IMR-90 (cell line): ENCODE measurements at regions not wholly inside any gene's neighbourhood (a gene's known extent, or its start where the extent isn't known, plus 50 kb on each side); places are given as distances from the start of the nearest gene placed in this dataset.

Source experiments
- ATAC-seq: fragments of 200-7000 bp; cut with Tn5 transposase; 2 replicates; pipeline ENCODE4 v1.9.1; 2020; ENCODE audit warnings: low read depth, mild to moderate bottlenecking, moderate library complexity
- BruUV-seq: library from RNA; stranded (reverse); fragments of 400-500 nt; replicated peaks from 2 replicates; lab custom pipeline; 2021; lab: Mats Ljungman, UMichigan
- CTCF ChIA-PET: fragments of 300-600 bp; formaldehyde crosslinking; extraction: SDS; loops from one replicate; lab custom pipeline; 2021; ENCODE audit warnings: antibody characterized with exemption; lab: Yijun Ruan, JAX
- POLR2A ChIA-PET: fragments of 300-600 bp; sonication (Branson Sonifier 250); formaldehyde crosslinking; loops from one replicate; lab custom pipeline; 2022; ENCODE audit warnings: antibody characterized with exemption; ENCODE audit not compliant: unreplicated experiment; lab: Charles Lee
- DNase-seq: peaks from one replicate; pipeline ENCODE4 v3.0.0; 2013
- H2AFZ ChIP-seq: replicated peaks from 2 replicates; pipeline ENCODE3; 2013; ENCODE audit warnings: low read length, mild to moderate bottlenecking; ENCODE audit not compliant: poor library complexity
- H2AK5ac ChIP-seq: 2 replicates; pipeline ENCODE4 v1.6.1; 2013; ENCODE audit warnings: low read depth, low read length, inconsistent platforms
- H2AK9ac ChIP-seq: replicated peaks from 2 replicates; pipeline ENCODE3; 2013; ENCODE audit warnings: mild to moderate bottlenecking, low read depth, low read length, moderate library complexity; ENCODE audit not compliant: poor library complexity
- H2BK120ac ChIP-seq: 2 replicates; pipeline ENCODE4 v1.6.1; 2013; ENCODE audit warnings: low read depth, low read length, inconsistent platforms
- H2BK15ac ChIP-seq: 3 replicates; pipeline ENCODE4 v1.6.1; 2013; ENCODE audit warnings: low read depth, low read length, inconsistent platforms
- H2BK20ac ChIP-seq: 2 replicates; pipeline ENCODE4 v1.6.1; 2013; ENCODE audit warnings: low read depth, mild to moderate bottlenecking, inconsistent platforms, low read length, moderate library complexity
- H2BK5ac ChIP-seq: 2 replicates; pipeline ENCODE4 v1.6.1; 2013; ENCODE audit warnings: mild to moderate bottlenecking, low read depth, low read length, inconsistent platforms; ENCODE audit not compliant: poor library complexity, severe bottlenecking
- H3K14ac ChIP-seq: replicated peaks from 2 replicates; pipeline ENCODE4 v1.6.1; 2013; ENCODE audit warnings: low read depth, low read length, inconsistent platforms
- H3K18ac ChIP-seq: 2 replicates; pipeline ENCODE4 v1.6.1; 2013; ENCODE audit warnings: low read depth, low read length, control low read depth
- H3K23ac ChIP-seq: 2 replicates; pipeline ENCODE4 v1.6.1; 2013; ENCODE audit warnings: low read depth, low read length, inconsistent platforms
- H3K27ac ChIP-seq: 2 replicates; pipeline ENCODE4 v1.5.1; 2013; ENCODE audit warnings: mild to moderate bottlenecking, control low read depth, low read length; ENCODE audit not compliant: insufficient read depth
- H3K27me3 ChIP-seq: 2 replicates; pipeline ENCODE4 v1.6.1; 2013; ENCODE audit warnings: low read length; ENCODE audit not compliant: control insufficient read depth, insufficient read depth
- H3K36me3 ChIP-seq: 2 replicates; pipeline ENCODE4 v1.6.1; 2013; ENCODE audit warnings: low read length, mixed read lengths; ENCODE audit not compliant: control insufficient read depth, insufficient read depth
- H3K4ac ChIP-seq: 2 replicates; pipeline ENCODE4 v1.6.1; 2013; ENCODE audit warnings: low read depth, low read length, inconsistent platforms
- H3K4me1 ChIP-seq: 2 replicates; pipeline ENCODE4 v1.6.1; 2013; ENCODE audit warnings: low read length, mixed read lengths; ENCODE audit not compliant: control insufficient read depth, insufficient read depth
- H3K4me2 ChIP-seq: 2 replicates; pipeline ENCODE4 v1.6.1; 2013; ENCODE audit warnings: low read depth, mild to moderate bottlenecking, control low read depth, low read length, moderate library complexity
- H3K4me3 ChIP-seq: 2 replicates; pipeline ENCODE4 v1.5.1; 2013; ENCODE audit warnings: low read depth, mild to moderate bottlenecking, control low read depth, low read length, moderate library complexity; ENCODE audit not compliant: insufficient read depth
- H3K56ac ChIP-seq: 2 replicates; pipeline ENCODE4 v1.6.1; 2013; ENCODE audit warnings: low read length, inconsistent platforms; ENCODE audit not compliant: insufficient read depth; ENCODE audit errors: extremely low read depth
- H3K79me1 ChIP-seq, 2 experiments: 2 replicates each; pipeline ENCODE4 v1.6.1; 2013; ENCODE audit warnings: low read length in 2 of 2, inconsistent platforms in 1 of 2, low read depth in 1 of 2
- H3K9ac ChIP-seq: 2 replicates; pipeline ENCODE4 v1.6.1; 2013; ENCODE audit warnings: low read depth, low read length, control low read depth
- H3K9me1 ChIP-seq: 2 replicates; pipeline ENCODE4 v1.6.1; 2013; ENCODE audit warnings: low read length, inconsistent platforms; ENCODE audit not compliant: insufficient read depth
- H3K9me3 ChIP-seq: 2 replicates; pipeline ENCODE4 v1.6.1; 2013; ENCODE audit warnings: low read length; ENCODE audit not compliant: control insufficient read depth, insufficient read depth
- H4K20me1 ChIP-seq: 2 replicates; pipeline ENCODE4 v1.6.1; 2013; ENCODE audit warnings: low read length, inconsistent platforms; ENCODE audit not compliant: insufficient read depth
- H4K5ac ChIP-seq: 2 replicates; pipeline ENCODE4 v1.6.1; 2013; ENCODE audit warnings: mild to moderate bottlenecking, low read depth, low read length, control low read depth
- H4K8ac ChIP-seq, 2 experiments: 2 replicates each; pipeline ENCODE4 v1.6.1; 2013; ENCODE audit warnings: low read depth in 2 of 2, low read length in 2 of 2, control low read depth in 1 of 2, inconsistent platforms in 1 of 2
- H4K91ac ChIP-seq: 2 replicates; pipeline ENCODE4 v1.6.1; 2013; ENCODE audit warnings: low read depth, low read length, inconsistent platforms; ENCODE audit not compliant: insufficient read depth
- BHLHE40 ChIP-seq: fragments of 150-350 bp; IDR thresholded peaks from 2 replicates; pipeline ENCODE4 v1.6.1; 2016; ENCODE audit warnings: mild to moderate bottlenecking, low read depth, low read length
- CEBPB ChIP-seq: IDR thresholded peaks from 2 replicates; pipeline ENCODE4 v1.6.1; 2012; ENCODE audit warnings: low read depth, low read length, improper control_type of control experiment
- CTCF ChIP-seq: conservative IDR thresholded peaks from 2 replicates; pipeline ENCODE4 v1.5.1; 2012; ENCODE audit warnings: mild to moderate bottlenecking, low read depth, low read length, improper control_type of control experiment
- ELK1 ChIP-seq: fragments of 150-350 bp; IDR thresholded peaks from 2 replicates; pipeline ENCODE4 v1.6.1; 2016; ENCODE audit warnings: low read depth, mild to moderate bottlenecking, low read length, moderate library complexity, borderline replicate concordance
- MAFK ChIP-seq: IDR thresholded peaks from 2 replicates; pipeline ENCODE4 v1.6.1; 2012; ENCODE audit warnings: low read depth, low read length, improper control_type of control experiment
- MAZ ChIP-seq: IDR thresholded peaks from 2 replicates; pipeline ENCODE4 v1.6.1; 2012; ENCODE audit warnings: low read depth, mild to moderate bottlenecking, low read length, improper control_type of control experiment, moderate library complexity, borderline replicate concordance
- MXI1 ChIP-seq: IDR thresholded peaks from 2 replicates; pipeline ENCODE4 v1.6.1; 2012; ENCODE audit warnings: low read depth, mild to moderate bottlenecking, low read length, moderate library complexity, borderline replicate concordance
- NFE2L2 ChIP-seq: fragments of 150-350 bp; IDR thresholded peaks from 2 replicates; pipeline ENCODE4 v1.6.1; 2016; ENCODE audit warnings: low read depth, mild to moderate bottlenecking, low read length
- RAD21 ChIP-seq: IDR thresholded peaks from 2 replicates; pipeline ENCODE4 v1.6.1; 2012; ENCODE audit warnings: low read length, improper control_type of control experiment
- RCOR1 ChIP-seq: IDR thresholded peaks from 2 replicates; pipeline ENCODE4 v1.6.1; 2012; ENCODE audit warnings: mild to moderate bottlenecking, low read length, improper control_type of control experiment; ENCODE audit not compliant: insufficient replicate concordance
- RFX5 ChIP-seq: IDR thresholded peaks from 2 replicates; pipeline ENCODE4 v1.8.0; 2012; ENCODE audit warnings: low read depth, mild to moderate bottlenecking, low read length, moderate library complexity
- SMC3 ChIP-seq: fragments of 150-350 bp; IDR thresholded peaks from 2 replicates; pipeline ENCODE4 v1.6.1; 2016; ENCODE audit warnings: low read depth, mild to moderate bottlenecking, antibody characterized with exemption, low read length, moderate library complexity
- USF2 ChIP-seq: fragments of 150-350 bp; IDR thresholded peaks from 2 replicates; pipeline ENCODE4 v1.6.1; 2017; ENCODE audit warnings: mild to moderate bottlenecking, antibody characterized with exemption, low read length, low read depth
- WGBS, 2 experiments: methylation state at CpG; one replicate each; pipeline versions ENCODE4 v1.1.5 to v1.1.7; 2013; ENCODE audit warnings: missing lambda C conversion rate in 2 of 2; ENCODE audit not compliant: insufficient read length in 1 of 2; ENCODE audit errors: extremely low coverage in 2 of 2; 5-methylcytosine and 5-hydroxymethylcytosine counted together
- dilution Hi-C: fragments of 300-500 bp; cut with HindIII; formaldehyde crosslinking; loops from one replicate; pipeline ENCODE4 v1.14.3; 2018; ENCODE audit warnings: low sequenced_read_pairs; ENCODE audit not compliant: unreplicated experiment
- in situ Hi-C: fragments of 300-500 bp; cut with MboI; formaldehyde crosslinking; loops from 3 replicates; pipeline ENCODE4 v1.14.3; 2019; ENCODE audit warnings: low sequenced_read_pairs, inconsistent platforms, mixed read lengths
- intact Hi-C: fragments of 100-400 bp; cut with micrococcal nuclease; formaldehyde crosslinking; loops from 2 replicates; pipeline ENCODE4 v1.10.0; 2022

- Histone ChIP-seq H4K8ac (no peak overlapping the region), H3K36me3 (no peaks in the 10 kb centered on the region), H3K27ac (no peak overlapping the region), H3K18ac (no peak overlapping the region), H2BK120ac (no peak overlapping the region), H2BK20ac (no peak overlapping the region), H3K56ac (no peak overlapping the region), H3K27me3 (peaks cover 17% of the 10 kb centered on the region), H3K14ac (no peak overlapping the region), H2BK5ac (no peak overlapping the region), H2AK5ac (no peak overlapping the region), H4K91ac (no peak overlapping the region), H3K4ac (no peak overlapping the region), H3K9ac (no peak overlapping the region), H3K4me3 (no peak overlapping the region; the same call in 1 of the 2 replicates), H3K9me1 (no peaks in the 10 kb centered on the region), H4K5ac (no peak overlapping the region), H3K9me3 (no peaks in the 10 kb centered on the region), H2BK15ac (no peak overlapping the region), H3K23ac (no peak overlapping the region), H3K4me1 (no peaks in the 10 kb centered on the region), H2AFZ (peak overlapping the region; percentile 84), H4K20me1 (no peaks in the 10 kb centered on the region), H2AK9ac (peak overlapping the region; percentile 82), H3K79me1 (no peaks in the 10 kb centered on the region), H3K4me2 (peak overlapping the region; percentile 70)
- peak; percentile 100 for ATAC-seq
- no peak for TF ChIP-seq CEBPB
- no peak for TF ChIP-seq BHLHE40
- no peak for TF ChIP-seq NFE2L2
- no peak for TF ChIP-seq MXI1
- TF ChIP-seq SMC3 = peak; percentile 69
- TF ChIP-seq USF2 = no peak
- no peak for TF ChIP-seq MAZ
- no peak for TF ChIP-seq RCOR1
- peak; percentile 71 for TF ChIP-seq CTCF
- no peak for TF ChIP-seq RFX5
- peak; percentile 75 for TF ChIP-seq RAD21
- no peak for TF ChIP-seq MAFK
- TF ChIP-seq ELK1 = no peak
- peak; percentile 28 for DNase-seq
- in situ Hi-C loops (no loop called here), dilution Hi-C loops (no loop called here), intact Hi-C loops (loop anchor here (1.0 to 5.0 kb wide), 3 partner anchors 223 to 1188 kb away; no protein-coding TSS in a partner anchor)
- ChIA-PET CTCF (interaction anchor here (0.6 to 1.4 kb wide), 4 partner anchors 8 to 121 kb away, joined by 3 to 7 read pairs (median 4); no protein-coding TSS in a partner anchor), POLR2A (no interaction called here)
- BruUV-seq = no TSS peak
- WGBS, 2 experiments = 8% methylated on average over 2 of the region's 16 CpGs; no CpG with 5 or more reads in 1 of the 2 experiments
Observed at GRCh38 chr17:13114601-13115031, 96.8 kb upstream of the ELAC2 start.
